Kidney (tissue), 13 donors: ENCODE measurements at regions not wholly inside any gene's neighbourhood (a gene's known extent, or its start where the extent isn't known, plus 50 kb on each side); places are given as distances from the start of the nearest gene placed in this dataset.

Experiments used
- DNase-seq, 5 donors: peaks; one replicate each; pipeline ENCODE4 v3.0.0-alpha.2; 2013 to 2020
- FAIRE-seq: peaks from 2 replicates; lab custom pipeline; 2012; peaks lifted over from hg19 to GRCh38; lab: Jason Lieb, UNC
- H3K27ac ChIP-seq, 2 donors: one replicate each; pipeline ENCODE4 v1.7.0; 2013; ENCODE audit warnings: low read depth in 2 of 2, low read length in 2 of 2, inconsistent platforms in 1 of 2
- H3K27me3 ChIP-seq: one replicate; pipeline ENCODE4 v1.7.1; 2013; ENCODE audit warnings: low read length, inconsistent platforms; ENCODE audit not compliant: control insufficient read depth, insufficient read depth
- H3K36me3 ChIP-seq, 3 donors: one replicate each; pipeline versions ENCODE4 v1.7.0 to v1.7.1; 2013; ENCODE audit warnings: low read length in 3 of 3, control low read depth in 1 of 3, inconsistent platforms in 1 of 3; ENCODE audit not compliant: insufficient read depth in 3 of 3, control insufficient read depth in 2 of 3
- H3K4me1 ChIP-seq, 3 donors: one replicate each; pipeline versions ENCODE4 v1.7.0 to v1.7.1; 2013; ENCODE audit warnings: low read length in 3 of 3, inconsistent platforms in 1 of 3, low read depth in 1 of 3; ENCODE audit not compliant: control insufficient read depth in 2 of 3, insufficient read depth in 2 of 3
- H3K4me3 ChIP-seq, 3 donors: one replicate each; pipeline versions ENCODE4 v1.7.0 to v1.8.1; 2013; ENCODE audit warnings: low read length in 3 of 3, control low read depth in 1 of 3, inconsistent platforms in 1 of 3
- H3K9ac ChIP-seq, 3 donors: one replicate each; pipeline versions ENCODE4 v1.7.0 to v1.7.1; 2013; ENCODE audit warnings: low read length in 3 of 3, control low read depth in 1 of 3, inconsistent platforms in 1 of 3
- H3K9me3 ChIP-seq, 3 donors: one replicate each; pipeline versions ENCODE4 v1.7.0 to v1.7.1; 2013; ENCODE audit warnings: low read length in 3 of 3, control low read depth in 1 of 3, inconsistent platforms in 1 of 3; ENCODE audit not compliant: control insufficient read depth in 2 of 3, insufficient read depth in 1 of 3
- intact Hi-C: fragments of 100-400 bp; cut with DNase I; formaldehyde crosslinking; loops from one replicate; pipeline ENCODE4 v1.11.1; 2022
- TF ChIP-seq, protein P1 (sequence below): IDR thresholded peaks from 3 replicates; pipeline ENCODE4 v1.5.1; 2012; ENCODE audit warnings: mild to moderate bottlenecking, moderate library complexity, borderline replicate concordance; ENCODE audit not compliant: insufficient read depth; ENCODE audit errors: extremely low read depth
- donor health status: control.
- donor health status: control.
- donor health status: control.
- donor health status: control.
- donor health status: control.
- donor health status: DM: yes; HTN: yes; CAD: no.
- donor health status: Normal renal cell carcinoma (clear cell type).

DNA sequence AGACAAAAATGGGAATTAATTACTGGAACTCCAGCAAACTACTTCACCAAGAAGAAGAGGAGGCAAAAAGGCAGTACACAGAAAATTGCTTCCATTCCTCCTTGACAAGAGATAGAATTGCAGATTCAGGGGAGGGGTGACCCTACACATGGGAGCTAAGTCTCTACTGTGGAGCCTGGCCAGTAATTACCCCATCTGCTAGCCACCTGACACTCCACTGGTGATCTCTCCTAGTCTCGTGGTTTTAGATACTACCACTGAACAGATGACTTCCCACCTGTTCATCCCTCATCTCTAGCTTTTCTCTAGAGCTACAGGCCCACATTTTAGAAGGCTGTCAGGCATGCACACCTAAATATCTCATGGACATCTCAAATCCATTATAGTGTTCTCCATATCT is 224.3 kb upstream of the NR2F2 start:
- no peak overlapping the region for H3K4me3 ChIP-seq
- no peaks in the 10 kb centered on the region for H3K27me3 ChIP-seq
- H3K36me3 ChIP-seq = no peaks in the 10 kb centered on the region
- DNase-seq (no peak), FAIRE-seq (no peak)
- no peaks in the 10 kb centered on the region for H3K4me1 ChIP-seq
- intact Hi-C loops = no loop called here
- no peaks in the 10 kb centered on the region for H3K9me3 ChIP-seq
- no peak overlapping the region for H3K9ac ChIP-seq
- TF ChIP-seq, protein P1, sequence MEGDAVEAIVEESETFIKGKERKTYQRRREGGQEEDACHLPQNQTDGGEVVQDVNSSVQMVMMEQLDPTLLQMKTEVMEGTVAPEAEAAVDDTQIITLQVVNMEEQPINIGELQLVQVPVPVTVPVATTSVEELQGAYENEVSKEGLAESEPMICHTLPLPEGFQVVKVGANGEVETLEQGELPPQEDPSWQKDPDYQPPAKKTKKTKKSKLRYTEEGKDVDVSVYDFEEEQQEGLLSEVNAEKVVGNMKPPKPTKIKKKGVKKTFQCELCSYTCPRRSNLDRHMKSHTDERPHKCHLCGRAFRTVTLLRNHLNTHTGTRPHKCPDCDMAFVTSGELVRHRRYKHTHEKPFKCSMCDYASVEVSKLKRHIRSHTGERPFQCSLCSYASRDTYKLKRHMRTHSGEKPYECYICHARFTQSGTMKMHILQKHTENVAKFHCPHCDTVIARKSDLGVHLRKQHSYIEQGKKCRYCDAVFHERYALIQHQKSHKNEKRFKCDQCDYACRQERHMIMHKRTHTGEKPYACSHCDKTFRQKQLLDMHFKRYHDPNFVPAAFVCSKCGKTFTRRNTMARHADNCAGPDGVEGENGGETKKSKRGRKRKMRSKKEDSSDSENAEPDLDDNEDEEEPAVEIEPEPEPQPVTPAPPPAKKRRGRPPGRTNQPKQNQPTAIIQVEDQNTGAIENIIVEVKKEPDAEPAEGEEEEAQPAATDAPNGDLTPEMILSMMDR = no peak
- no peak overlapping the region for H3K27ac ChIP-seq

DNA sequence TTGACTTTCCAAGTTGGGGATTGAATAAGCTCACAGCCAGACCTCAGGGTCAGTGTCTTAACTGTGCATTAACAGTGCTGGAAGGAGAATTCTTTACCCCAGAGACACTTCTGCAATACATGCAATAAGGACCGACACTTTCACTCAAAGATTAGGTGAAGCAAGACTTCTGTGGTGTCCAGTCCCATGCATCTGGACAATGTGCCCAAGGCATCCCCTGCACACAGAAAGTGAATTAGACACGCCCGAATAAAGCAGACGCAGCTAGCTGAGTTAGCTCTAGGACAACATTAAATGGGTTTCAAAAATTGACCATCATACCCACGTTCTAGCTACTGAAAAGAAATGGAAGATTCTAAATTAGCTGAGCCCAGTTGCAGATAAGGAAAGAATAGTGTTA is 223.9 kb upstream of the NR2F2 start:
- Histone ChIP-seq H3K36me3 (no peaks in the 10 kb centered on the region), H3K27me3 (no peaks in the 10 kb centered on the region), H3K9ac (no peak overlapping the region), H3K9me3 (no peaks in the 10 kb centered on the region), H3K4me3 (no peak overlapping the region), H3K27ac (no peak overlapping the region), H3K4me1 (no peaks in the 10 kb centered on the region)
- FAIRE-seq = no peak
- no peak for DNase-seq
- intact Hi-C loops = no loop called here
- TF ChIP-seq, protein P1 = no peak

DNA sequence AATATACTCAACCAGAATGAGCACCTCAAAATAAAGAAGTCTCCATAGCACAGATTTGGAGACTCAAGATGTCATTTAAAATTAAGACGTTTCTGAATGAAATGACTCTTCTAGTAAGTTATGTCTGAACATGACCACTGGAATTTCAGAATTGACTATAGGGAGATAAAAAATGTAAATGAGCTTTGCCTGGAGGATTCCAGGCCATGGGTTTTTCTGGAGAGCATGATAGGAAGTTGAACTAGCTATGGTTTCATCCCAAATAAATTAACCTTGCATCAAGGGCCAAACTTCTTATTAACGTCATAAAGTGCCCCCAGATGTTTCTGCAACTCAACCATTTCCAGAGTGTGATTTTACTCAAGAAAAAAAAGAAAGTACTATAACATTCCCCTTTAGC is 222.6 kb upstream of the NR2F2 start:
- Histone ChIP-seq H3K36me3 (no peaks in the 10 kb centered on the region), H3K9ac (no peak overlapping the region), H3K27me3 (no peaks in the 10 kb centered on the region), H3K27ac (no peak overlapping the region), H3K9me3 (no peaks in the 10 kb centered on the region), H3K4me1 (no peaks in the 10 kb centered on the region), H3K4me3 (no peak overlapping the region)
- intact Hi-C loops = no loop called here
- no peak for FAIRE-seq
- DNase-seq = no peak
- TF ChIP-seq, protein P1 = no peak

DNA sequence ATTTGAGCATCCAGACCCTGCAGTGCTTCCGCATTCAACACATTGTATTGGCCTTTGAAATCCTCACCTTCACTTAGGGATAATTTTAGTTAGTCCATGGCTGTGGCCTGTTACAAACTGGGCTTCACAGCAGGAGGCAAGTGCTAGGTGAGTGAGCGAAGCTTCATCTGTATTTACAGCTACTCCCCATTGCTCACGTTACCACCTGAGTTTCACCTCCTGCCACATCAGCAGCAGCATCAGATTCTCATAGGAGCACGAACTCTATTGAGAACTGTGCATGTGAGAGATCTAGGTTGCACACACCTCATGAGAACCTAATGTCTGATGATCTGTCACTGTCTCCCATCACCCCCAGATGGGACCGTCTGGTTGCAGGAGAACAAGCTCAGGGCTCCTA is 222.1 kb upstream of the NR2F2 start:
- TF ChIP-seq, protein P1 = no peak
- intact Hi-C loops = no loop called here
- H3K27ac ChIP-seq = no peak overlapping the region
- FAIRE-seq (no peak), DNase-seq (no peak)
- H3K36me3 ChIP-seq = no peaks in the 10 kb centered on the region
- H3K4me1 ChIP-seq = no peaks in the 10 kb centered on the region
- no peaks in the 10 kb centered on the region for H3K9me3 ChIP-seq
- no peaks in the 10 kb centered on the region for H3K27me3 ChIP-seq
- H3K9ac ChIP-seq = no peak overlapping the region
- H3K4me3 ChIP-seq = no peak overlapping the region
